PC-3 (cell line): ENCODE measurements at regions not wholly inside any gene's neighbourhood (a gene's known extent, or its start where the extent isn't known, plus 50 kb on each side); places are given as distances from the start of the nearest gene placed in this dataset.

Experiments used
- EZH2 ChIP-seq: fragments of 300-600 bp; sonication (generic); IDR thresholded peaks from one replicate; pipeline ENCODE4 v1.6.1; 2017; ENCODE audit warnings: antibody characterized with exemption, mild to moderate bottlenecking, low read length; ENCODE audit not compliant: unreplicated experiment
- TF ChIP-seq, protein P1 (sequence below): fragments of 300-600 bp; sonication (generic); conservative IDR thresholded peaks from 2 replicates; pipeline ENCODE4 v1.5.1; 2017; ENCODE audit warnings: antibody characterized with exemption, low read depth, mild to moderate bottlenecking, low read length

DNA sequence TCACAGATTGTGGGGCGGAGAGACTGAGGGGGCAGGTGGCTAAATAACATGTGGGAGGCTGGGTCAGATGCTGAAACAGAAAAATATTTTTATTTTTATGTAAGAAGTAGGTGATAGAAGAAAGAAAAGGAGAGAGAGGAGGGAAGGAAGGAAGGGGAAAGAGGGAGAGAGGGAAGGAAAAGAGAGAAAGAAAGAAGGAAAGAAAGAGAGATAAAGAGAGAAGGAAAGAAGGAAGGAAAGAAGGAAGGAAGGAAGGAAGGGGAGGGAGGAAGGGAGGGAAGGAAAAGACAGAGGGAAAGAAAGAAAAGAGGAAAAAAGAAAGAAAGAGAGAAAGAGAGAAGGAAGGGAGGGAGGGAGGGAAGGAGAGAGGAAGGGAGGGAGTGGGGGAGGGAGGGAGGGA, 224.9 kb downstream of the UQCRFS1 start:
- TF ChIP-seq, protein P1, sequence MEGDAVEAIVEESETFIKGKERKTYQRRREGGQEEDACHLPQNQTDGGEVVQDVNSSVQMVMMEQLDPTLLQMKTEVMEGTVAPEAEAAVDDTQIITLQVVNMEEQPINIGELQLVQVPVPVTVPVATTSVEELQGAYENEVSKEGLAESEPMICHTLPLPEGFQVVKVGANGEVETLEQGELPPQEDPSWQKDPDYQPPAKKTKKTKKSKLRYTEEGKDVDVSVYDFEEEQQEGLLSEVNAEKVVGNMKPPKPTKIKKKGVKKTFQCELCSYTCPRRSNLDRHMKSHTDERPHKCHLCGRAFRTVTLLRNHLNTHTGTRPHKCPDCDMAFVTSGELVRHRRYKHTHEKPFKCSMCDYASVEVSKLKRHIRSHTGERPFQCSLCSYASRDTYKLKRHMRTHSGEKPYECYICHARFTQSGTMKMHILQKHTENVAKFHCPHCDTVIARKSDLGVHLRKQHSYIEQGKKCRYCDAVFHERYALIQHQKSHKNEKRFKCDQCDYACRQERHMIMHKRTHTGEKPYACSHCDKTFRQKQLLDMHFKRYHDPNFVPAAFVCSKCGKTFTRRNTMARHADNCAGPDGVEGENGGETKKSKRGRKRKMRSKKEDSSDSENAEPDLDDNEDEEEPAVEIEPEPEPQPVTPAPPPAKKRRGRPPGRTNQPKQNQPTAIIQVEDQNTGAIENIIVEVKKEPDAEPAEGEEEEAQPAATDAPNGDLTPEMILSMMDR = no peak
- TF ChIP-seq EZH2 = no peak
